GM12874 (cell line): ENCODE measurements at regions not wholly inside any gene's neighbourhood (a gene's known extent, or its start where the extent isn't known, plus 50 kb on each side); places are given as distances from the start of the nearest gene placed in this dataset.

Source experiments
- CTCF ChIP-seq: IDR thresholded peaks from 2 replicates; pipeline ENCODE4 v1.5.1; 2011; ENCODE audit warnings: low read depth, mild to moderate bottlenecking, control low read depth, low read length, moderate library complexity; ENCODE audit not compliant: insufficient read depth

GRCh38 chr1:55529017-55529416 lies 313.9 kb upstream of the USP24 start:
- TF ChIP-seq CTCF: no peak

- no peak for TF ChIP-seq CTCF
Observed at GRCh38 chr1:55527831-55528230, 312.7 kb upstream of the USP24 start.

- TF ChIP-seq CTCF: no peak
Observed at GRCh38 chr1:55526716-55527115, 311.6 kb upstream of the USP24 start.

GRCh38 chr1:55524006-55524405 lies 308.8 kb upstream of the USP24 start:
- TF ChIP-seq CTCF: no peak

GRCh38 chr1:55522982-55523381 lies 307.8 kb upstream of the USP24 start:
- no peak for TF ChIP-seq CTCF

GRCh38 chr1:55522353-55522903 lies 307.3 kb upstream of the USP24 start:
- TF ChIP-seq CTCF: no peak

- TF ChIP-seq CTCF: no peak
Observed at GRCh38 chr1:55520861-55521260, 305.7 kb upstream of the USP24 start.
